Adrenal gland (tissue), 5 donors: ENCODE measurements at regions not wholly inside any gene's neighbourhood (a gene's known extent, or its start where the extent isn't known, plus 50 kb on each side); places are given as distances from the start of the nearest gene placed in this dataset.

Source experiments
- POLR2A ChIP-seq, 2 donors: fragments of 450-650 bp; IDR thresholded peaks; one replicate each; pipeline ENCODE4 v1.6.1; 2017; ENCODE audit warnings: antibody characterized with exemption in 2 of 2, mild to moderate bottlenecking in 2 of 2, moderate library complexity in 1 of 2
- TF ChIP-seq, protein P1 (sequence below), 6 experiments: fragments of 450-650 bp in 4 of 6; fragments of 200-600 bp in 2 of 6; sonication (generic) in 1 of 6; IDR thresholded peaks; 1 replicate in 5 of 6; 2 replicates in 1 of 6; pipeline versions ENCODE4 v1.5.1 to v1.8.0; 2016 to 2021; ENCODE audit warnings: antibody characterized with exemption in 6 of 6, mild to moderate bottlenecking in 2 of 6, moderate library complexity in 1 of 6
- donor health status: DM: no; HTN: no; CAD: no.

DNA sequence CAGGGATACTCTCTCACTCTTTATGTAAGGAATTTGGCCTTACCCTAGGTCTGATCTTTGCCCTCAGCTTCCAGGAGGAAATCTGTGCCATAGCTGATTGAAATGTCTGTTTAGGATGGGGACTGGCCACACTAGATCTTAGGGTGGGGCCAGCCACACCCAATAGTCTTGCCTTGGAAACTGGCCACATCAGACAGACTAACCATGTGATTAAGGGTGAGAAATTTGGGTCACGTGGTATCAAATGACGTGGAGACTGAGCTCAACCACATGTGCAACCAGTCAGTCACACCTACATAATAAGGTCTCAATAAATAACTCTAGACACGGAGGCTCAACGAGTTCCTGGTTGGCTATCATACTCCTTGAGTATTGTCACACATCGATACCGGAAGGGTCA, 113.5 kb downstream of the CNTN3 start:
- TF ChIP-seq, protein P1, sequence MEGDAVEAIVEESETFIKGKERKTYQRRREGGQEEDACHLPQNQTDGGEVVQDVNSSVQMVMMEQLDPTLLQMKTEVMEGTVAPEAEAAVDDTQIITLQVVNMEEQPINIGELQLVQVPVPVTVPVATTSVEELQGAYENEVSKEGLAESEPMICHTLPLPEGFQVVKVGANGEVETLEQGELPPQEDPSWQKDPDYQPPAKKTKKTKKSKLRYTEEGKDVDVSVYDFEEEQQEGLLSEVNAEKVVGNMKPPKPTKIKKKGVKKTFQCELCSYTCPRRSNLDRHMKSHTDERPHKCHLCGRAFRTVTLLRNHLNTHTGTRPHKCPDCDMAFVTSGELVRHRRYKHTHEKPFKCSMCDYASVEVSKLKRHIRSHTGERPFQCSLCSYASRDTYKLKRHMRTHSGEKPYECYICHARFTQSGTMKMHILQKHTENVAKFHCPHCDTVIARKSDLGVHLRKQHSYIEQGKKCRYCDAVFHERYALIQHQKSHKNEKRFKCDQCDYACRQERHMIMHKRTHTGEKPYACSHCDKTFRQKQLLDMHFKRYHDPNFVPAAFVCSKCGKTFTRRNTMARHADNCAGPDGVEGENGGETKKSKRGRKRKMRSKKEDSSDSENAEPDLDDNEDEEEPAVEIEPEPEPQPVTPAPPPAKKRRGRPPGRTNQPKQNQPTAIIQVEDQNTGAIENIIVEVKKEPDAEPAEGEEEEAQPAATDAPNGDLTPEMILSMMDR (IDR thresholded peaks at IDR 0.05) = no peak
- no peak for TF ChIP-seq POLR2A (IDR thresholded peaks at IDR 0.05)
